ENCODE measurements at regions not wholly inside any gene's neighbourhood (a gene's known extent, or its start where the extent isn't known, plus 50 kb on each side); places are given as distances from the start of the nearest gene placed in this dataset.

- no peak for TF ChIP-seq POLR2A (IDR thresholded peaks at IDR 0.05)
- TF ChIP-seq POLR2AphosphoS5 (IDR thresholded peaks at IDR 0.05), result no peak
- TF ChIP-seq CTCF (IDR thresholded peaks at IDR 0.05), result no peak
Measured at GRCh38 chr14:71374989-71375388, 467.7 kb downstream of the PCNX1 start.

Data from sigmoid colon (tissue), 4 donors.